ENCODE measurements at regions not wholly inside any gene's neighbourhood (a gene's known extent, or its start where the extent isn't known, plus 50 kb on each side); places are given as distances from the start of the nearest gene placed in this dataset.

DNA sequence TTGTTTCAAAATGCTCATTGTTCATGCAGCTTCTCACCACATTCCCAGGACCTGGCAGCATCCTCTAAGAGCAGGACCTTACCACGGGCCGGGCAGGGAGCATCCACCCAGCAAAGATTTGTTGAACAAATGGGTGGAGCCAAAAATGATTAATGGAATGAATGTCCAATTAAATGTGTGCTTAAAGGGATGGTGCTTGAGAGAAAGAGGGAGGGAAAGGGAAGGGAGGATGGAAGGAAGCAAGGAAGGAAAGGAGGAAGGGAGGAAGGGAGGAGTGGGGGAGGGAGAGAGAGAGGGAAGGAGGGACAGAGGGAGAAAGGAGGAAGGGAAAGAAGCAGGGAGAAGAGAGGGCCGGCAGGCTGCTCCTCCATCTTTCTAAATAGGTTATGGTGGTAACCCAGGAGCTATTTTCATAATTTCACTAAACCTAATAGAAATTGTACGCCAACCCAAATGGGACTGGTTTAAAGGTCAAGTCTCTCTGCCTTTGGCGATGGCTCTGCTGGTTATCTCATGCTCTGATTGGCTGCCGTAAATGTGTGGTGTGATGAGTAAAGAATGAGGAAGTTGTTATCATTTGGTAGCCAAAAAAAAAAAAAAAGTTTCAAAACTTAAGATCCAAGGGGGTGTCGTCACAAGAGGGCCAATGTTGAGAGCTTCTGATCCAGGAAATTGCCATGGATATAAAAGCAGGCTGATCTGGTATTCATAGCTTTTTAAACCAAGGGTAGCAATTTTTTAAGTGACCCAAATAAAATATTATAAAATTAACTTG lies 126.7 kb upstream of the FOXF1 start:
- DNase-seq (ENCODE audit: low read depth in 2 of 3, low spot score in 2 of 3), result peak in 1 of 3 donors; percentile 6

DNA sequence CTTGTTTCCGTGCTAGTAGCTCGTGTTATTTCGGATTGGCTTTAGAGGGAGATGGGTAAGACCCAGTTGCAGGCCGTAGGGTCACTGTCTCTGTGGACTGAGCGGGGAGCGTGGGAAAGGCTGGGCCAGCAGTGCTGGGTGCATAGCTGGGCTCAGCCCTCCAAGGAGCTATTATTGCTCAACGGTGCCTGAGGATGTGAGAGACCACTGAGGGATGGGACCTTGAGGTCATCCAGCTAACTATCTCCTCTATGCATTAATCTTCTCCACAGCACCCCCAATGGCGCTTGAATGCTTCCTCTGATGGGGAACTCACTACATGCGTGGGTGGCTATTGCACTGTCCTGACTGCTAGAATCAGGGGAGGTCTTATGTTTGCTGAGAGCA lies 126.1 kb upstream of the FOXF1 start:
- no peak for DNase-seq (ENCODE audit: low read depth in 2 of 3, low spot score in 2 of 3)

DNA sequence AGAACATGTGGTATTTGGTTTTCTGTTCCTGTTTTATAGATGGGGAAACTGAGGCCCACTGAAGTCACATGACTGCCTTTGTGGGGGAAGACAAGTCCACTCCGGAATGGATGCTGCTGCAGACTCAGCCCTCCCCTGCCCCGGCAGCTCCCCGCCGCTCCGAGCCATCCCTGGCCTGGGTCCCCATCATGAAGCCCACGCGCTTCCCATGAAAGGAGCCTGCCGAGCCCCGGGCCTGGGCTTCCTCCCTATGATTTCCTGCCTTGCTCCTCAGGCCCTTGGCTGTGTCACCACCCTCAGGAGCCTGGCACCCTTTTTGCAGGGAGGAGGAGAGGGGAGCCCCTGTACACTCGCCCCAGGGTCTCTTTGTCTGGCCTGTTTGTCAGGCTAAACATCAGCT lies 125.3 kb upstream of the FOXF1 start:
- DNase-seq (ENCODE audit: low read depth in 2 of 3, low spot score in 2 of 3), result no peak

DNA sequence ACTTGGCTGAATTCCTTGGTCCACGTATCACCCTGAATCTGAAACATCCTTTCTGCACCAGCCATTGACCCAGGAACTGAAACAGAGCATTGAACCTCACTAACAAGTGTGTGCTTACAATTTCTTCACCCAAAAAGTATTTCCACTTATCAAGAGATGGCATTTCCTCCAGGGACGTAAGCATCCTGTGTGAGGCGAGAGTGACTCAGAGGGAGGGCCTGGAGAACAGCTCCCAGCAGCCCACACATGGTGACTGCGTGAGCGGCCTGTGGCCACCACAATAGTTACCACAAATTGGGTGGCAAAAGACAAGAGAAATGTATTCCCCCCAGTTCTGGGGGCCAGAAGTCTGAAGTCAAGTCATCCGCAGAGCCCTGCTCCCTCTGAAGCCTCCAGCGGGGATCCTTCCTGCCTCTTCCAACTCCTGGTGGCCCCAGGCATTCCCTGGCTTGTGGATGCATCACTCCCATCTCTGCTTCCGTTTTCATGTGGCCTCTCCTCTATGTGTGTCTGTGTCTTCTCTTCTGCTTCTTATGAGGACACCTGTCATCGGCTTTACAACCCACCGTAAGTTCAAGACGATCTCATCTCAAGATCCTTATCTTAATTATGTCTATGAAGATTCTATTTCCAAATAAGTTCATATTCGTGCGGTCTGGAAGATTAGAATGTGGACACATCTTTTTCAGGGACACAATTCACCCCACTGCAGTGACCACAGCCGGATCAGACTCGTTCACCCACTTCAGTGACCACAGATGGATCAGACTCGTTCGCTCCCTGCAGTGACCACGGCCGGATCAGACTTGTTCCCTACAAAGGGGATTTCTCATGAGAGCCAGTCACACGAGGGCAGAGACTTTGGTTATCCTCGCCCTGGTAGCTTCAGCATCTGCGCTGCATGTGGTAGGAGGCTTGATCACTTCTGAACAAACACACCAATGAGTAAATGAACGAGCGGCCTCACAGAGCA lies 122.6 kb upstream of the FOXF1 start:
- DNase-seq (ENCODE audit: low read depth in 2 of 3, low spot score in 2 of 3), result peak in 2 of 3 donors; percentile 4 to 16

DNA sequence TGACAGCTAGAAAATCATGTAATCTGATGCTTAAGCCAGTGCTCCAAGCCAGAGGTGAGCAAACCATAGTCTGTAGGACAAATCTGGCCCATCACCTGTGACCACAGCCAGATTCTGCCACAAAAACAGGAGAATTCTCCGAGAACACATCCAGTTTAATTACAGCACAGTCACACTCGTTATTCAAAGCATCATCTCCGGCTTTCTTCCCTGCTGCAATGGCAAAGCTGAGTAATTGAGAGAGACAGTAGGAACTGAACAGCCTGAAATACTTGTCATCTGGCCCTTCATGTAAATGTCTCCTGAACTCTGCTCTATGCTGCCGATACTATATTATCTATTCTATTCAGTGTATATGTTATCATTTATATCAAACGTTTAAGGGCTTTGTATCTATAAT lies 121.4 kb upstream of the FOXF1 start:
- DNase-seq (ENCODE audit: low read depth in 2 of 3, low spot score in 2 of 3), result no peak

DNA sequence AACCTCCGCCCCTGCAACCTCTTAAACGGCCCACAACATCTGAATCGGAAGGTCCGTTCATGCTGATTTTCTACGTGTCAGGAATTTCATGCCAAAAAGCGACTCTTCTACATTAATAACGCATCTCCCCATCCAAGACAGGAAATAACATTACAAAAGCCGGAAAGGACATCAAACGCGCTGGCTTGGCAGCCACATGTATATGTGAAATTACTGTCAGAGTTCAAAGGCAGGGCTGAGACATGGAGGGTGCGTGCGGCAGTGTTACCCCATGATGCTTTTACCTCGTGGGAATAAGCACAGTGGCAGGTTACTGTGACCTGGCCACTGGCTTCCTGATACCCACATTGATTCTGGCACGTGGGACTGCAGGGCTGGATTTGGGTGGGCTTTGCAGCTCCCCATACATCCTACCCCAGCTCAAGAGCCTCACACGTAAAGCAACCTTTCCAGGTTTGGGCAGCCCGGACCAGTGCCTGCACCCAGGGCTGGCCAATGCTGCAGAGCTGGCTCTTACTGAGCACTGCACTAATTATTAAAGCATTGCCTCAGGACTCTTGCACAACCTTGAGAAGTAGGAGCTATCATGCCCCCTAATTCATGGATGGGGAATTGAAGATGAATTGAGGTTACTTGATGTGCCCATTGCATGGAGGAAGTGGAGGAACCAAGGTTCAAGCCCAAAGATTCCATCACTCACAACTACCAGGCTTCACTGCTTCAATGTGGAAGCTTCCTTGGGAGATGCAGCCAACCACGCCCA lies 120.6 kb upstream of the FOXF1 start:
- DNase-seq (ENCODE audit: low read depth in 2 of 3, low spot score in 2 of 3), result no peak

DNA sequence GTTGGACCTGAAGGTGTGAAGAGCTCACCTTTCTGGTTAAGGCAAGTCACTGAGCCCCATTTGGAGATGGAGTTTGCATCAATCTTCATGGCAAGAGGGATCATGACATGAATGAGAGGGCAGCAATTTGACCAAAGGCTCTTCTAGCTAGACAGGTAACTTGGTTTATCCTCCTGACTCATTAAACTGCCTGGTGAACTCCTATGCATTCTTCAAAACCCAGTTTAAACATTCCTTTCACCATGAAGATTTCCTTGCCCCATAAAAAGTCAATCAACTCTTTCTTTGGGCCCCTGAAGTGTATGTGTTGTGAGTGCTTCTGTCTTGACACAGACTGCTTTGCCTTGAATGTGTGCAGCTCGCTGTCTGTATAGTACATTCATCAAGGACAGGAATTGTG lies 120.0 kb upstream of the FOXF1 start:
- DNase-seq (ENCODE audit: low read depth in 2 of 3, low spot score in 2 of 3), result no peak

DNA sequence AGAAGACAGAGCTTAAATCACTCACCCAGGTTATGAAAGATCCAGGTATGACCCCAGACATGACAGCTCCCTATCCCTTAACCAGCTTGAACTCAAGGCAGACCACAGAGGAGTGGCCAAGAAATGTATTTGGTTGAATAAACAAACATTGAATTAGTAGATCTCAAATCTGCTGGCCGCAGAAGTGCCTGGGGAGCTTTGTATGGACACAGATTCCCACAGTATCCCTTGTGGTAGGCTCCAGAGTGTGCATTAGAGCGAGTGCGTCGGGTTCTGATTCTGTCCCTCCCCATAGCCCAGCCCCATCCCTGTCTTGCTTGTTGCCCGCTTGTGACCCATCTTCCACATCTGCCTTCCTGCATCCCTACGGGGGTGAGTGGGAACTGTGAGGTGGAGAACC lies 118.8 kb upstream of the FOXF1 start:
- DNase-seq (ENCODE audit: low read depth in 2 of 3, low spot score in 2 of 3), result no peak

DNA sequence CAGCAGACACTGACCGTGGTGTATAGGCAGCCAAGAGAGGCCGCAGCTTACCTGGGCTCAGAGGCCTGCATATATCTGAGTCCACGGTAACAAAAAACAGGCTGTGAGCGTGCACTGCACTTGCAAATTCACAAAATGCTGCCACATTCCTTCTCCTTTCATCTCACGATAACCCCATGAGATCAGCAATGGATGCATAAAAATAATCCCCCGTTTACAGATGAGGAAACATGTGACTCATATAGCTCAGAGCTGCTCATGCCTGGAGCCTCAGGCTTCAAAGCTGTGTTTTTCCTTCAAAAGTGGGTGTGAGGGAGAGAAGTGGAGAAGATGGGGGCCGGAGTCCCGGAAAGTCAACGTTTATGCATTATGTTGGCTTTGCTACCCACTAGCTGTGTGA lies 118.3 kb upstream of the FOXF1 start:
- no peak for DNase-seq (ENCODE audit: low read depth in 2 of 3, low spot score in 2 of 3)

DNA sequence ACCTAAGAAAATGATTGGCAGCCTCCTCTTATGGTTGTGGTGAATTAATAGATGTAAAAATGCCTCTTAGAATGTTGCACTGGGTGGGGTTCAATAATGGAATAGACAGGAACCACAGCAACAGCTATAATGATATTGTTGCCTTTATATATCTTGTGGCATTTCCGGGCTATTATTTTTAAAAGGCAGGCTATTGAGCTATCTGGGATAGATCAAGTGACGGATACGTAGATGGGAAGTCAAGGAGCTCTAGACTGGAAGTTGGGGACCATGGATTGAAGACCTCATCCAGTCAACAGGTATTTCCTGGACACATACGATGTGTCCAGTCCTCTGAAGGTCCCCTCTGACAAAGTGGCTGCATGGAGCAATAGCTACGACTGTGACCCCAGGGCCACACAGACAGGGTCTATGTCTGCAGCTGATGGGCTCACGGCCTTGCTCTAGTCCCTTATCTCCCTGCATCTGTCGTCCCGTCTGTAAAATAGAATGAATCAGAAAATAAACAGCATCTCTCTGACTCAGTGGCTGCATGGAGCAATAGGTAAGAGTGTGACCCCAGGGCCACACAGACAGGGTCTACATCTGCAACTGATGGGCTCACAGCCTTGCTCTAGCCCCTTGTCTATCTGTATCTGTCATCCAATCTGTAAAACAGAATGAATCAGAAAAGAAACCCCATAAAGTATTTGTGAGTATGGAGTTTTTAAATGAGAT lies 117.7 kb upstream of the FOXF1 start:
- no peak for DNase-seq (ENCODE audit: low read depth in 2 of 3, low spot score in 2 of 3)

DNA sequence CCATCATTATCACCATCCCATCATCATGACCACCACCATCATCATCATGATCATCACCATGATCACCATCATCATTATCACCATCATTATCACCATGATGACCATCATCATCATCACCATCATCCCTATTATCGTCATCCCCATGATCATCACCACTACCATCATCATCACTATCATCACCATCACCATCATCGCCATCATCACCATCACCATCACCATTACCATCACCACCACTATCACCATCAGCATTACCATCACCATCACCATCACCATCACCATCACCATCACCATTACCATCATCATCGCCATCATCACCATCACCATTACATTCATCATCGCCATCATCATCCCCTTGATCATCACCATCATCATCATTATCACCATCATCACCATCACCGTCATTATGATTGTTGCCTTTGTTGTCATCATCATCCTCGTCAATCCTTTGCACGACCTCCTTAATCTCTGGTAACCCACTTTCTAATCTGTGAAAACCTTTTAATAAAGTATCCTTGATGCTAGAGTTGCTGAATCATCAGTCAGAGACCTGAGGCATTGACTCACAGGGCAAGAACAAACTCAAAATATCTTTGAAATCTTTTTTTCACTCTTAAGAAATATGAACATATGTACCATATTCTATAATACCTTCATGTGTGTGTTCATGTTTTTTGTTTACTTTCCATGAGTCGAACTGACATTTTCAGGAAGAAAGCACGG lies 116.3 kb upstream of the FOXF1 start:
- no peak for DNase-seq (ENCODE audit: low read depth in 2 of 3, low spot score in 2 of 3)

DNA sequence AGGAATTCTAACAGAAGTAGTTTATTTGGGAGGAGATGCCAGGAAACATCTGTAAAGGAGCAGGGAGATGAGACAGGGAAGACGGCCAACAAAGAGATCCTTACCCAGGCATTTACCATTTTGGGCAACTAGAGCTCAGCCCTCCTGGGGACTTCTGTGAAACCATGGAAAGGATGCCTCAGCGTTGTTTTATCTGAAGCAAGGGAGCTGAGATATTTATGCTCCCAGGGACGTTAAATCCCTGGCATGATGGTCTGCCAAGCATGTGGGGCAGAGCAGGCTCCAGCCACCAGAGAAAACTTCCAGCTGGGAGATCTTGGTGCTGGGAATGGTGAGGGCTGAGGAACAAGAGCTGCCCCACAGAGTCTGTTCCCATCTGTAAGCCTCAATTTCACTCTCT lies 114.8 kb upstream of the FOXF1 start:
- no peak for DNase-seq (ENCODE audit: low read depth in 2 of 3, low spot score in 2 of 3)

DNA sequence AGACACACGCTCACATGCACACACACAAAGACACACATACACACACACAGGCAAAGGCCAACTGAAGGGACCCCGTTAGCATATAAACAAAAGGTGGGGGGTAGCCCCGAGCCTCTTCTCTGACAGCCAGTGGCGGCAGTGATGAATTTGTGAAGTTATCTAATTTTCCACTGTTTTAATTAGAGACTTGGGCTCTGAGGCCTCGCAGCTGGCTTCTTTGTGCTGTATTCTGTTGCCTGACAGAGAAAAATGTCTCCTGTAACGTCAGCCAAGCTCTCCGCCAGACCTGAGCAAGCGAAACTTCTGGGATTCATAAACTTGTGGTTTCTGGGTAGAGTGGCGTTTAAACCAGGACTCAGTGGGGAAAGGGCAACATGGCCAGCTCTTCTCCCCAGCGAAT lies 113.9 kb upstream of the FOXF1 start:
- DNase-seq (ENCODE audit: low read depth in 2 of 3, low spot score in 2 of 3), result no peak

DNA sequence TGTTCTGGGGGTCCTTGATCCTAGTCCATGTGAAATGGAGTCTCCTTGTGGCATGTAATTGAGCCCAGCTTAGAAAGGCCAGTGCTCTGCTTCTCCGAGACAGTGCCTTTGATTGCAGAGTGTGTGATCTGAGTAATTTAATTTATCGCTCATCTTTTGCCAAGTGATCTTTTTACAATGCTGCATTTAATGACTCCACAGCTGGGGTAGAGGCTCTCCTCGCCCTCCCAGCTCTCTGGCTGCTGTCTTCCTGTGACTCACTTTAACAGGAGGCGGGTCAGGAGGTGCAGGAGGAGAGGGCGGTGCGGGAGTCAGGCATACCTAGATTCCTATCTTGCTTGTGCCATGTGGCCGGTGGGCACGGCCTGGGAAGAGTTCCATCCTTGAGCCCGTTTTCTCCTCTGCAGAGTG lies 113.4 kb upstream of the FOXF1 start:
- DNase-seq (ENCODE audit: low read depth in 2 of 3, low spot score in 2 of 3), result no peak

DNA sequence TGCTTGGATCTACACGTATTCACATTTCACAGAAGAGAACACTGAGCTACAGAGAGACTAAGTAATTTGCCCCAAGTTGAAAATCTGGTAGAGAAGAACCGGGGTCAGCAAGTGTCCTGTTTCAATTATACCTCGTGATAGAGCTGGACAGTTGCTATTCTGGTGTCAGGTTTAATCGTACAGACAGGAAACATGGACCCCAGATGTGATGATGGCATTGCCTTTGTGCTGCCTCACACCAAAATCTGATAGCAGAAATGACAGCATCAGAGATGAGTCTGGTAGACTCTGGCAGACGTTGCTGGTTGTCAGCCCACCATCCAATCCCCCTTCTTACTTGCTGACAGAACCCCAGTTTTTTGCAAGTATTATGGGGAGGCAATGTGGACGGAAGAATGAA lies 112.1 kb upstream of the FOXF1 start:
- DNase-seq (ENCODE audit: low read depth in 2 of 3, low spot score in 2 of 3), result no peak

DNA sequence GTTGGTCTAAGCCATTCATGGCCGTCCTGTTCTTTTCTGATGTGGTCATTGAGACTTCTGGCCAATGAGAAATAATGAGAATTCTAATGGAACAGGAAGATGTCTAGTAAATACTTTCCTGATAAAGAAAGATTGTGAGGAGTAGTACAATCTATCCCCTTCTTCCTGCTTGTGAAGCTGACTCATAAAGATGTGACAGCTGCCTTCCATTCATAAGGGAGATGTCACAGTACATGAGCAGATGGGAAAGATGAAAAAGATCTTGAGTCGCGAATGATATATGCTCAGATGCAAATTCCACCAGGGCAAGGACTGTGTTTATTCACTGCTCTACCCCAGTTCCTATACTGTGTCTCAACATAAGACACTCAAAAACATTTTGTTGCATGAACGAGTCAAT lies 111.7 kb upstream of the FOXF1 start:
- DNase-seq (ENCODE audit: low read depth in 2 of 3, low spot score in 2 of 3), result no peak

DNA sequence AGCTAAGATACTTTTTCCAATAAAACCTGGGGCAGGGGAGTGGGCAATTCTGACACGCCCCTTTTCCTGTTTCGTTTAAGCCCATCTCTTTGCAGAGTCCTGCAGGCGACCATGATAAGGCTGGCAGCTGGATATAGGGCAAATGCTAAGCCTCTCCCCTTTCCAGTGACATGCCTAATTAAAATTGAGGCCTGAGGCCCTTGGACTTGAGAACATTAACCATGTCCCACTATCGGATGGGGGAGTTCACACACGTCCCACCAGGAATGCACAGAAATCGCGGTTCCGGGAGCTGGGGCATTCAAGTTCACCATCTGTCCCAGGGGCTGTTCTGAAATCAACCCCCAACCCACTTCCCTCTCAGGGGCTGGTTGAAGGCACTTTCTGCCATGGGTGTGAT lies 109.2 kb upstream of the FOXF1 start:
- DNase-seq (ENCODE audit: low read depth in 2 of 3, low spot score in 2 of 3), result no peak

DNA sequence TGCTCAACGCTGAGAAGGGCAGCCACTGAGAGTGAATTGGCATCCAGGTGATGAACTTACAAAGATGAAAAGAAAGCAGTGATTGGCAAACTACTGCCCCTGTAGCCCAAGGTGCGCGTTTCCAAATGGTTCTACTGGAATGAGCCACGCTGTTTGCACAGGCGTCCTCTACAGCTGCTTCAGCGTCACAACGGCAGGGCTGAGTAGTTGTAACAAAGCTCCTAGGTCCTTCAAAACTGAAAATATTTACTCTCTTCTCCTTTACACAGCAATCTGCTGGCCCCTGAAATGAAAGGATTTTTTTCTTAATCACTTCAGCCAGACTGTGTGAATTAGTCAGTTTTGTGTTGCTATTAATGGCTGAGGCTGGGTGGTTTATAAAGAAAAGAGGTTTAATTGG lies 107.2 kb upstream of the FOXF1 start:
- no peak for DNase-seq (ENCODE audit: low read depth in 2 of 3, low spot score in 2 of 3)

DNA sequence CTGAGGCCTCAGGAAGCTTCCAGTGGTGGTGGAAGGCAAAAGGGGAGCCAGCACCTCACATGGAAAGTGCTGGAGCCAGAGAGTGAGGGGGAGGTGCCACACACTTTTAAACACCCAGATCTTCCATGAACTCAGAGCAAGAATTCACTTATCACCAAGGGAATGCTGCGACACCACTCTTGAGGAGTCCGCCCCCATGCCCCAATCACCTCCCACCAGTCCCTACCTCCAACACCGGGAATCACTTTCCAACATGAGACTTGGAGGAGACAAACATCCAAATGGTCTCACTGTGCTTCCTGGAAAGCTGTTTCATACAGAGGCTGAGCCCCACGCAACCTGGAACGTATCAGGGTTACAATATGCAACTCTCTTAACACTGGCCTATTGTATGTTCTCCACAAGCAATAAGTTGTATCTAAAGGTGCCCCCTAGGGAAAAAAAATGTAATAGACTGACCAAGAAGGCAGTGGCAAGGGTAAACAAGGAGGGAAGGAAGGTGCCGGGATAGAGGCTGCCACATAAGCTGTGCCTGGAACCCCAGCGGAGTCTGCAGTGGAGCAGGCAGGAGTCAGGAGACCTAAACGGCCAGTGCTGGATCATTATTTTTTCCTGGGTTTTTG lies 106.7 kb upstream of the FOXF1 start:
- DNase-seq (ENCODE audit: low read depth in 2 of 3, low spot score in 2 of 3), result no peak

DNA sequence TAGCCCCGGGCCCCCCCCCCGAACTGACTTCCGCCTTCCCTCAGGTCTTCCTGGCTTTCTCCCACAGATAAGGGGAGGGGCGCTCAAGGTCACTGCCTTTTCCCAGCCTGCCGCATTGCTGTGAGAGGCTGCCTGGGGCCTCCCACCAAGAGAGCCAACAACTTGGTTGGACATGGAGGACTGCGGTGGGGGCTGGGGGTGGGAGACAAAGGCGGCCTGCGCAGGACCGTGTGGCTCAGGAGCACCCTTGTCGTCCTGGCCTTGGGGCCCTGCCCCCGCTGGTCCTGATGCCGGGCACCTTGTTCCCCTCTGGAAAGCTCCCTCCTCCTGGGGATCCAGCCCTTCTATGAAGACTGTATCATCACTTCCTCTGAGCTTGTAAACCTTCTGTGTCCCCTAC lies 105.6 kb upstream of the FOXF1 start:
- no peak for DNase-seq (ENCODE audit: low read depth in 2 of 3, low spot score in 2 of 3)

All from hematopoietic multipotent progenitor cell (in vitro differentiated cells).